Endothelial cell of umbilical vein (primary cell): ENCODE measurements at regions not wholly inside any gene's neighbourhood (a gene's known extent, or its start where the extent isn't known, plus 50 kb on each side); places are given as distances from the start of the nearest gene placed in this dataset.

Experiments
- CTCF ChIP-seq, 2 donors: IDR thresholded peaks; 1 replicate in 1 of 2; 2 replicates in 1 of 2; pipeline ENCODE4 v1.5.1; 2011; ENCODE audit warnings: low read length in 2 of 2, mild to moderate bottlenecking in 2 of 2, moderate library complexity in 2 of 2, control low read depth in 1 of 2, inconsistent platforms in 1 of 2, low read depth in 1 of 2; ENCODE audit not compliant: insufficient read depth in 1 of 2; ENCODE audit errors: extremely low read depth in 1 of 2
- EZH2 ChIP-seq: IDR thresholded peaks from 2 replicates; pipeline ENCODE4 v1.6.1; 2012; ENCODE audit warnings: borderline replicate concordance, low read depth, mild to moderate bottlenecking, moderate library complexity, low read length, inconsistent platforms; ENCODE audit not compliant: severe bottlenecking
- MYC ChIP-seq: IDR thresholded peaks from one replicate; pipeline ENCODE4 v1.6.1; 2011; ENCODE audit warnings: mild to moderate bottlenecking, low read depth, low read length
- POLR2AphosphoS5 ChIP-seq: IDR thresholded peaks from 2 replicates; pipeline ENCODE4 v1.6.1; 2012; ENCODE audit warnings: low read depth, mild to moderate bottlenecking, control low read depth, low read length, moderate library complexity; ENCODE audit not compliant: insufficient read depth

DNA sequence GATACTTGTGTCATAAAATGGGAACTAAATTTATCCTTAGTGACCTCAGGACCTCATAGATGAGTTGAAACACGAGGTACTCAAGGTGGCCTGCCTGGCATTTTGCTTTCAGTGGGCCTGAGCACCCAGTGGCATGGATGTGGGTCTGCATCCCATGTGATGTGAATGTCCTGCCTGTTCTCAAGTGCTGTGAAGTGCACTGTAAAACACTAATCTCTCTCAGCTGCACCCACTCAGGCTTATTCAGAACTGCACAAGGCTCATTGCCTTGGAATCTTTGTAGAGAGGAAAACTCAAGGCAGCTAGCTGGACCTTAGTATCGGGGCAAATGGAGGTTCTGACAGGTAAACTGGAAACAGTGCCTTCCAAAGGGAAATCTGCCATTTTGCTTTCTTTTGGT lies 767.0 kb downstream of the TUSC7 start:
- no peak for TF ChIP-seq CTCF (IDR thresholded peaks at IDR 0.05; ENCODE audit: extremely low read depth in 1 of 2, insufficient read depth in 1 of 2, low read depth in 1 of 2, low read length in 2 of 2)
- TF ChIP-seq POLR2AphosphoS5 = no peak
- no peak for TF ChIP-seq EZH2
- no peak for TF ChIP-seq MYC
